Upper lobe of left lung (tissue), 4 donors: ENCODE measurements at regions not wholly inside any gene's neighbourhood (a gene's known extent, or its start where the extent isn't known, plus 50 kb on each side); places are given as distances from the start of the nearest gene placed in this dataset.

ENCODE experiments used
- POLR2A ChIP-seq, 4 donors: fragments of 450-650 bp; IDR thresholded peaks; one replicate each; pipeline ENCODE4 v1.5.1; 2016 to 2017; ENCODE audit warnings: antibody characterized with exemption in 4 of 4, mild to moderate bottlenecking in 2 of 4
- TF ChIP-seq, protein P1 (sequence below), 6 experiments: fragments of 450-650 bp in 4 of 6; fragments of 200-600 bp in 2 of 6; sonication (generic) in 2 of 6; IDR thresholded peaks; one replicate each; pipeline ENCODE4 v1.5.1; 2016 to 2019; ENCODE audit warnings: antibody characterized with exemption in 6 of 6

- TF ChIP-seq, protein P1, sequence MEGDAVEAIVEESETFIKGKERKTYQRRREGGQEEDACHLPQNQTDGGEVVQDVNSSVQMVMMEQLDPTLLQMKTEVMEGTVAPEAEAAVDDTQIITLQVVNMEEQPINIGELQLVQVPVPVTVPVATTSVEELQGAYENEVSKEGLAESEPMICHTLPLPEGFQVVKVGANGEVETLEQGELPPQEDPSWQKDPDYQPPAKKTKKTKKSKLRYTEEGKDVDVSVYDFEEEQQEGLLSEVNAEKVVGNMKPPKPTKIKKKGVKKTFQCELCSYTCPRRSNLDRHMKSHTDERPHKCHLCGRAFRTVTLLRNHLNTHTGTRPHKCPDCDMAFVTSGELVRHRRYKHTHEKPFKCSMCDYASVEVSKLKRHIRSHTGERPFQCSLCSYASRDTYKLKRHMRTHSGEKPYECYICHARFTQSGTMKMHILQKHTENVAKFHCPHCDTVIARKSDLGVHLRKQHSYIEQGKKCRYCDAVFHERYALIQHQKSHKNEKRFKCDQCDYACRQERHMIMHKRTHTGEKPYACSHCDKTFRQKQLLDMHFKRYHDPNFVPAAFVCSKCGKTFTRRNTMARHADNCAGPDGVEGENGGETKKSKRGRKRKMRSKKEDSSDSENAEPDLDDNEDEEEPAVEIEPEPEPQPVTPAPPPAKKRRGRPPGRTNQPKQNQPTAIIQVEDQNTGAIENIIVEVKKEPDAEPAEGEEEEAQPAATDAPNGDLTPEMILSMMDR (IDR thresholded peaks at IDR 0.05) = peak in 1 of 6 experiments; percentile 14
- TF ChIP-seq POLR2A (IDR thresholded peaks at IDR 0.05) = no peak
Observed at GRCh38 chr2:171244970-171245782, 84.5 kb upstream of the TLK1 start.
